ENCODE measurements at regions not wholly inside any gene's neighbourhood (a gene's known extent, or its start where the extent isn't known, plus 50 kb on each side); places are given as distances from the start of the nearest gene placed in this dataset.
A peak's percentile ranks its signal among the peaks of the same experiment; 100 is the strongest.

DNA sequence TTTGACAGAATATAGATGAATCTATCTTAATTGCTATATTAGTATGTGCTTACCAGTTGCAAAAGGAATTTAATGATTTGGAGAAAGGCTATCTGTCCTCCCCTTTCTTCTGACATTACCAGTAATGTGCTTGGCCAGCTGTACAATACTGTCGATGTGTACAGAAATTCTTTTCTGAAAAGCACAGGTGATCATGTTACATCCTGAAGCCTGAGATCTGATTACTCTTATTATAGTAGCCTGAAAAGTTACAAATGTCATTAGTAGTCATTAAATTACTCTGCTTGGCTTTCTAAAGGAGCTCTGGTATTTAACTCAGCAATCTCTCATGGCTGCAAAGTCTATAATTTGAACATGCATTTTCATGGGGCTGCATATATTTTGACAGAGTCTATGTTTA is 209.8 kb downstream of the PTPRC start (continued):
- TF ChIP-seq, protein P1, sequence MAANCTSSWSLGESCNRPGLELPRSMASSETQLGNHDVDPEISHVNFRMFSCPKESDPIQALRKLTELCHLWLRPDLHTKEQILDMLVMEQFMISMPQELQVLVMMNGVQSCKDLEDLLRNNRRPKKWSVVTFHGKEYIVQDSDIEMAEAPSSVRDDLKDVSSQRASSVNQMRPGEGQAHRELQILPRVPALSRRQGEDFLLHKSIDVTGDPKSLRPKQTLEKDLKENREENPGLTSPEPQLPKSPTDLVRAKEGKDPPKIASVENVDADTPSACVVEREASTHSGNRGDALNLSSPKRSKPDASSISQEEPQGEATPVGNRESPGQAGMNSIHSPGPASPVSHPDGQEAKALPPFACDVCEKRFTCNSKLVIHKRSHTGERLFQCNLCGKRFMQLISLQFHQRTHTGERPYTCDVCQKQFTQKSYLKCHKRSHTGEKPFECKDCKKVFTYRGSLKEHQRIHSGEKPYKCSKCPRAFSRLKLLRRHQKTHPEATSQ (tag by site-specific recombination; IDR thresholded peaks at IDR 0.05): no peak

DNA sequence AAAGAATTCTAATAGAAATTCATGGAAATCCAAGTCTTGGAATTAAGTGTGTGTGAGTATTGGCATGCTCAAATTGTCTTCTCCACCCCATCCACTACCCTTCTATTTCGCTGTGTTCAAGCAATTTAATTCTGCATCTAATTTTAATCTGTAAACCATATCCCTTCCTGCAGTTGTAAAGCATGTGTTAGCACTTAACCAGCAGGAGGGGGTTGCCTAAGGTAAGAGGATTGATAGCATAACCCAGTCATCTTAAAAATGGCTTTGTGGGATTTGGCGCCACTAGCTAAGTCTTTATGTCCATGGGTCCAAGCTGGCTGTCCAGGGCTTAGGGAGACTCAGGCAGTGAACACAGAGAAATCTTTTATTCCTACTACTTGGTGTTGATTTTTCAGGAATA is 210.3 kb downstream of the PTPRC start:
- CTCF ChIA-PET: no interaction called here
- H3K4me1 ChIP-seq (ENCODE audit: control insufficient read depth, insufficient read depth, low read length): peaks cover 13% of the 10 kb centered on the region
- H3K9me3 ChIP-seq (ENCODE audit: control insufficient read depth, insufficient read depth, low read depth, low read length): no peaks in the 10 kb centered on the region
- peaks cover 2 to 3% of the 10 kb centered on the region in 2 experiments; a peak in 1 of 3 replicates for H3K36me3 ChIP-seq (ENCODE audit: control insufficient read depth in 2 of 2, insufficient read depth in 1 of 2, low read length in 2 of 2)
- POLR2A ChIA-PET: no interaction called here
- TF ChIP-seq MZF1 (tag by site-specific recombination; IDR thresholded peaks at IDR 0.05; ENCODE audit: borderline replicate concordance): peak; percentile 83; the same call in 1 of the 2 replicates
- peak; percentile 27; the same call in 1 of the 2 replicates for TF ChIP-seq TRIM28 (IDR thresholded peaks at IDR 0.05; ENCODE audit: borderline replicate concordance, low read length)
- no peak for TF ChIP-seq ZNF555 (tag by site-specific recombination; conservative IDR thresholded peaks at IDR 0.05)
- TF ChIP-seq, protein P2, sequence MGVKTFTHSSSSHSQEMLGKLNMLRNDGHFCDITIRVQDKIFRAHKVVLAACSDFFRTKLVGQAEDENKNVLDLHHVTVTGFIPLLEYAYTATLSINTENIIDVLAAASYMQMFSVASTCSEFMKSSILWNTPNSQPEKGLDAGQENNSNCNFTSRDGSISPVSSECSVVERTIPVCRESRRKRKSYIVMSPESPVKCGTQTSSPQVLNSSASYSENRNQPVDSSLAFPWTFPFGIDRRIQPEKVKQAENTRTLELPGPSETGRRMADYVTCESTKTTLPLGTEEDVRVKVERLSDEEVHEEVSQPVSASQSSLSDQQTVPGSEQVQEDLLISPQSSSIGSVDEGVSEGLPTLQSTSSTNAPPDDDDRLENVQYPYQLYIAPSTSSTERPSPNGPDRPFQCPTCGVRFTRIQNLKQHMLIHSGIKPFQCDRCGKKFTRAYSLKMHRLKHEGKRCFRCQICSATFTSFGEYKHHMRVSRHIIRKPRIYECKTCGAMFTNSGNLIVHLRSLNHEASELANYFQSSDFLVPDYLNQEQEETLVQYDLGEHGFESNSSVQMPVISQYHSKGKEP (tag by site-specific recombination; IDR thresholded peaks at IDR 0.05): peak; percentile 64
- 0 out of 2 replicates have a peak, but pooled peaks have one; percentile 30 for TF ChIP-seq IKZF3 (tag by site-specific recombination; IDR thresholded peaks at IDR 0.05)
- 0 out of 2 replicates have a peak overlapping the region, but pooled peaks have one; percentile 8 for H3K27ac ChIP-seq (ENCODE audit: extremely low read depth, low read depth, low read length)
- no peak overlapping the region for H3K4me3 ChIP-seq (ENCODE audit: low read depth, low read length)

DNA sequence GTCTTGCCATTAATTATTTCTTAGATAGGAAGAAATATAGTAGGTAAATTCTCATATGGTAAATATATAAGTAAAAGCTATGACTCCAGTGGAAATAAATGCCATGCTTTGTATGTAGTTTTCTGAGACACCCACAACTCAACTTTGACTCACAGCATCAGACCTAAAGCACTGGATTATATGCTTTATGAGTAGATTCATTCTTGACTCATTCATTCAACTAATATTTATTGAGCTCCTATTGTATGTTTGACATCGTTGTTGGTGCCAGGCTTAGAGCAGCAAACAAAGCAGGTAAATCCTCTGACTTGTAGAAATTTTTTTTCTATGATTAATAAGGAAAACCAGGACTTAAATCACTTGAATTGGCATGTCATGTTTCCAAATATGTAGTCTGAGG is 211.4 kb downstream of the PTPRC start:
- Histone ChIP-seq H3K4me3 (ENCODE audit: low read depth, low read length) (no peak overlapping the region), H3K9me3 (ENCODE audit: control insufficient read depth, insufficient read depth, low read depth, low read length) (no peaks in the 10 kb centered on the region), H3K36me3 (ENCODE audit: control insufficient read depth in 2 of 2, insufficient read depth in 1 of 2, low read length in 2 of 2) (peaks cover 2 to 6% of the 10 kb centered on the region in 2 experiments; a peak in 2 of 3 replicates), H3K4me1 (ENCODE audit: control insufficient read depth, insufficient read depth, low read length) (peaks cover 13% of the 10 kb centered on the region), H3K27ac (ENCODE audit: extremely low read depth, low read depth, low read length) (no peak overlapping the region)
- CTCF ChIA-PET: no interaction called here
- POLR2A ChIA-PET: no interaction called here
- TF ChIP-seq ZNF791 (tag by site-specific recombination; IDR thresholded peaks at IDR 0.05) (no peak), ZNF530 (tag by site-specific recombination; IDR thresholded peaks at IDR 0.05; ENCODE audit: low read depth) (no peak), FEZF1 (tag by site-specific recombination; IDR thresholded peaks at IDR 0.05) (no peak), ZNF266 (tag by site-specific recombination; IDR thresholded peaks at IDR 0.05; ENCODE audit: low read depth) (no peak), ZNF670 (tag by site-specific recombination; IDR thresholded peaks at IDR 0.05; ENCODE audit: low read depth) (no peak), ZNF629 (tag by site-specific recombination; IDR thresholded peaks at IDR 0.05) (no peak), ZNF274 (IDR thresholded peaks at IDR 0.05; ENCODE audit: low read length) (no peak), ZNF274 (tag by site-specific recombination; IDR thresholded peaks at IDR 0.05; ENCODE audit: borderline replicate concordance) (no peak), KLF8 (tag by site-specific recombination; IDR thresholded peaks at IDR 0.05) (no peak), ZFP41 (tag by site-specific recombination; IDR thresholded peaks at IDR 0.05; ENCODE audit: borderline replicate concordance) (no peak), SP3 (tag by site-specific recombination; IDR thresholded peaks at IDR 0.05) (no peak), ZNF426 (tag by site-specific recombination; IDR thresholded peaks at IDR 0.05) (no peak)
- TF ChIP-seq, protein P3, sequence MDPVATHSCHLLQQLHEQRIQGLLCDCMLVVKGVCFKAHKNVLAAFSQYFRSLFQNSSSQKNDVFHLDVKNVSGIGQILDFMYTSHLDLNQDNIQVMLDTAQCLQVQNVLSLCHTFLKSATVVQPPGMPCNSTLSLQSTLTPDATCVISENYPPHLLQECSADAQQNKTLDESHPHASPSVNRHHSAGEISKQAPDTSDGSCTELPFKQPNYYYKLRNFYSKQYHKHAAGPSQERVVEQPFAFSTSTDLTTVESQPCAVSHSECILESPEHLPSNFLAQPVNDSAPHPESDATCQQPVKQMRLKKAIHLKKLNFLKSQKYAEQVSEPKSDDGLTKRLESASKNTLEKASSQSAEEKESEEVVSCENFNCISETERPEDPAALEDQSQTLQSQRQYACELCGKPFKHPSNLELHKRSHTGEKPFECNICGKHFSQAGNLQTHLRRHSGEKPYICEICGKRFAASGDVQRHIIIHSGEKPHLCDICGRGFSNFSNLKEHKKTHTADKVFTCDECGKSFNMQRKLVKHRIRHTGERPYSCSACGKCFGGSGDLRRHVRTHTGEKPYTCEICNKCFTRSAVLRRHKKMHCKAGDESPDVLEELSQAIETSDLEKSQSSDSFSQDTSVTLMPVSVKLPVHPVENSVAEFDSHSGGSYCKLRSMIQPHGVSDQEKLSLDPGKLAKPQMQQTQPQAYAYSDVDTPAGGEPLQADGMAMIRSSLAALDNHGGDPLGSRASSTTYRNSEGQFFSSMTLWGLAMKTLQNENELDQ (tag by site-specific recombination; IDR thresholded peaks at IDR 0.05; ENCODE audit: low read depth): no peak
- TF ChIP-seq, protein P4, sequence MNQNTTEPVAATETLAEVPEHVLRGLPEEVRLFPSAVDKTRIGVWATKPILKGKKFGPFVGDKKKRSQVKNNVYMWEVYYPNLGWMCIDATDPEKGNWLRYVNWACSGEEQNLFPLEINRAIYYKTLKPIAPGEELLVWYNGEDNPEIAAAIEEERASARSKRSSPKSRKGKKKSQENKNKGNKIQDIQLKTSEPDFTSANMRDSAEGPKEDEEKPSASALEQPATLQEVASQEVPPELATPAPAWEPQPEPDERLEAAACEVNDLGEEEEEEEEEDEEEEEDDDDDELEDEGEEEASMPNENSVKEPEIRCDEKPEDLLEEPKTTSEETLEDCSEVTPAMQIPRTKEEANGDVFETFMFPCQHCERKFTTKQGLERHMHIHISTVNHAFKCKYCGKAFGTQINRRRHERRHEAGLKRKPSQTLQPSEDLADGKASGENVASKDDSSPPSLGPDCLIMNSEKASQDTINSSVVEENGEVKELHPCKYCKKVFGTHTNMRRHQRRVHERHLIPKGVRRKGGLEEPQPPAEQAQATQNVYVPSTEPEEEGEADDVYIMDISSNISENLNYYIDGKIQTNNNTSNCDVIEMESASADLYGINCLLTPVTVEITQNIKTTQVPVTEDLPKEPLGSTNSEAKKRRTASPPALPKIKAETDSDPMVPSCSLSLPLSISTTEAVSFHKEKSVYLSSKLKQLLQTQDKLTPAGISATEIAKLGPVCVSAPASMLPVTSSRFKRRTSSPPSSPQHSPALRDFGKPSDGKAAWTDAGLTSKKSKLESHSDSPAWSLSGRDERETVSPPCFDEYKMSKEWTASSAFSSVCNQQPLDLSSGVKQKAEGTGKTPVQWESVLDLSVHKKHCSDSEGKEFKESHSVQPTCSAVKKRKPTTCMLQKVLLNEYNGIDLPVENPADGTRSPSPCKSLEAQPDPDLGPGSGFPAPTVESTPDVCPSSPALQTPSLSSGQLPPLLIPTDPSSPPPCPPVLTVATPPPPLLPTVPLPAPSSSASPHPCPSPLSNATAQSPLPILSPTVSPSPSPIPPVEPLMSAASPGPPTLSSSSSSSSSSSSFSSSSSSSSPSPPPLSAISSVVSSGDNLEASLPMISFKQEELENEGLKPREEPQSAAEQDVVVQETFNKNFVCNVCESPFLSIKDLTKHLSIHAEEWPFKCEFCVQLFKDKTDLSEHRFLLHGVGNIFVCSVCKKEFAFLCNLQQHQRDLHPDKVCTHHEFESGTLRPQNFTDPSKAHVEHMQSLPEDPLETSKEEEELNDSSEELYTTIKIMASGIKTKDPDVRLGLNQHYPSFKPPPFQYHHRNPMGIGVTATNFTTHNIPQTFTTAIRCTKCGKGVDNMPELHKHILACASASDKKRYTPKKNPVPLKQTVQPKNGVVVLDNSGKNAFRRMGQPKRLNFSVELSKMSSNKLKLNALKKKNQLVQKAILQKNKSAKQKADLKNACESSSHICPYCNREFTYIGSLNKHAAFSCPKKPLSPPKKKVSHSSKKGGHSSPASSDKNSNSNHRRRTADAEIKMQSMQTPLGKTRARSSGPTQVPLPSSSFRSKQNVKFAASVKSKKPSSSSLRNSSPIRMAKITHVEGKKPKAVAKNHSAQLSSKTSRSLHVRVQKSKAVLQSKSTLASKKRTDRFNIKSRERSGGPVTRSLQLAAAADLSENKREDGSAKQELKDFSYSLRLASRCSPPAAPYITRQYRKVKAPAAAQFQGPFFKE (tag by site-specific recombination; IDR thresholded peaks at IDR 0.05; ENCODE audit: borderline replicate concordance): no peak
- TF ChIP-seq, protein P5, sequence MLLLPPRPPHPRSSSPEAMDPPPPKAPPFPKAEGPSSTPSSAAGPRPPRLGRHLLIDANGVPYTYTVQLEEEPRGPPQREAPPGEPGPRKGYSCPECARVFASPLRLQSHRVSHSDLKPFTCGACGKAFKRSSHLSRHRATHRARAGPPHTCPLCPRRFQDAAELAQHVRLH (tag by site-specific recombination; IDR thresholded peaks at IDR 0.05): no peak

Data from HEK293 (cell line).